ENCODE measurements at regions not wholly inside any gene's neighbourhood (a gene's known extent, or its start where the extent isn't known, plus 50 kb on each side); places are given as distances from the start of the nearest gene placed in this dataset.
"Not testable (repeated sequence)": the region's sequence is repeated elsewhere in the genome, so short reads cannot be mapped to it uniquely, and the experiment has no call there.

GRCh38 chr9:65432051-65432450 is 147.0 kb upstream of the FOXD4L5 start (continued):
- TF ChIP-seq REST (IDR thresholded peaks at IDR 0.05; ENCODE audit: low read depth) (no peak), SRF (IDR thresholded peaks at IDR 0.05; ENCODE audit: low read depth) (no peak), POLR2AphosphoS5 (IDR thresholded peaks at IDR 0.05; ENCODE audit: low read depth, low read length) (no peak), POLR2A (IDR thresholded peaks at IDR 0.05; ENCODE audit: borderline replicate concordance, extremely low read depth, insufficient read depth, insufficient read length) (no peak)

- Histone ChIP-seq H3K9ac (ENCODE audit: low read length) (no peak overlapping the region), H3K4me1 (ENCODE audit: control insufficient read depth in 1 of 2, insufficient read depth in 2 of 2, low read length in 2 of 2) (no peaks in the 10 kb centered on the region), H2AFZ (ENCODE audit: low read depth, low read length, poor library complexity, severe bottlenecking) (no peak overlapping the region), H3K4me3 (replicated peaks in 1 of 2; ENCODE audit: low read depth in 1 of 2, low read length in 2 of 2) (no peak overlapping the region), H3K27me3 (ENCODE audit: insufficient read depth, low read length) (no peaks in the 10 kb centered on the region), H3K27ac (ENCODE audit: low read depth, low read length) (no peak overlapping the region), H3K4me2 (ENCODE audit: low read length) (no peak overlapping the region), H3K9me3 (ENCODE audit: control insufficient read depth in 1 of 2, insufficient read depth in 1 of 2, low read depth in 1 of 2, low read length in 2 of 2) (no peaks in the 10 kb centered on the region), H3K9me2 (ENCODE audit: insufficient read depth) (no peaks in the 10 kb centered on the region), H3K79me2 (ENCODE audit: insufficient read depth, low read length) (no peaks in the 10 kb centered on the region), H3K36me3 (ENCODE audit: control insufficient read depth in 1 of 2, insufficient read depth in 2 of 2, low read length in 2 of 2) (no peaks in the 10 kb centered on the region), H4K20me1 (ENCODE audit: insufficient read depth) (no peaks in the 10 kb centered on the region)
- DNase-seq (ENCODE audit: low read depth, low spot score) (no peak), ATAC-seq (no peak)
- intact Hi-C loops (cut with micrococcal nuclease), result no loop called here
- CTCF ChIA-PET, result no interaction called here
- POLR2A ChIA-PET, result no interaction called here
- RAD21 ChIA-PET (ENCODE audit: low non-redundant PET in 1 of 2, low total read pairs in 2 of 2, uncharacterized antibody in 2 of 2, unreplicated experiment in 2 of 2), result no interaction called here
- BruUV-seq (replicated peaks), result no TSS peak
- TF ChIP-seq CEBPB (IDR thresholded peaks at IDR 0.05; ENCODE audit: low read depth) (no peak), SRF (IDR thresholded peaks at IDR 0.05; ENCODE audit: low read depth) (no peak), EZH2phosphoT487 (IDR thresholded peaks at IDR 0.05; ENCODE audit: borderline replicate concordance) (no peak), POLR2AphosphoS5 (IDR thresholded peaks at IDR 0.05; ENCODE audit: low read depth, low read length) (no peak), RAD21 (IDR thresholded peaks at IDR 0.05; ENCODE audit: low read depth) (no peak), ZFX (IDR thresholded peaks at IDR 0.05) (no peak), JUND (IDR thresholded peaks at IDR 0.05) (no peak), ZNF274 (IDR thresholded peaks at IDR 0.05; ENCODE audit: low read depth, low read length) (no peak)
Observed at GRCh38 chr9:65430221-65430620, 145.2 kb upstream of the FOXD4L5 start.

GRCh38 chr9:65427361-65427760 is 142.4 kb upstream of the FOXD4L5 start:
- H3K9me2 ChIP-seq (ENCODE audit: insufficient read depth); H3K27ac ChIP-seq (ENCODE audit: low read depth, low read length); DNase-seq (ENCODE audit: low read depth, low spot score); H3K9me3 ChIP-seq (ENCODE audit: control insufficient read depth in 1 of 2, insufficient read depth in 1 of 2, low read depth in 1 of 2, low read length in 2 of 2); intact Hi-C loops (cut with micrococcal nuclease); H3K4me2 ChIP-seq (ENCODE audit: low read length); BruUV-seq (replicated peaks); H3K79me2 ChIP-seq (ENCODE audit: insufficient read depth, low read length); H4K20me1 ChIP-seq (ENCODE audit: insufficient read depth); H3K4me1 ChIP-seq (ENCODE audit: control insufficient read depth in 1 of 2, insufficient read depth in 2 of 2, low read length in 2 of 2); H2AFZ ChIP-seq (ENCODE audit: low read depth, low read length, poor library complexity, severe bottlenecking); CTCF ChIA-PET; ATAC-seq; H3K27me3 ChIP-seq (ENCODE audit: insufficient read depth, low read length); RAD21 ChIA-PET (ENCODE audit: low non-redundant PET in 1 of 2, low total read pairs in 2 of 2, uncharacterized antibody in 2 of 2, unreplicated experiment in 2 of 2); H3K9ac ChIP-seq (ENCODE audit: low read length); H3K4me3 ChIP-seq (replicated peaks in 1 of 2; ENCODE audit: low read depth in 1 of 2, low read length in 2 of 2); POLR2A ChIA-PET; H3K36me3 ChIP-seq (ENCODE audit: control insufficient read depth in 1 of 2, insufficient read depth in 2 of 2, low read length in 2 of 2): not testable (repeated sequence)

- BruUV-seq (replicated peaks); H3K27ac ChIP-seq (ENCODE audit: low read depth, low read length); intact Hi-C loops (cut with micrococcal nuclease): not testable (repeated sequence)
Observed at GRCh38 chr9:65426813-65427212, 141.8 kb upstream of the FOXD4L5 start.

More at GRCh38 chr9:65426813-65427212, 141.8 kb upstream of the FOXD4L5 start:
- H3K4me2 ChIP-seq (ENCODE audit: low read length); H3K4me1 ChIP-seq (ENCODE audit: control insufficient read depth in 1 of 2, insufficient read depth in 2 of 2, low read length in 2 of 2); H3K79me2 ChIP-seq (ENCODE audit: insufficient read depth, low read length); H3K4me3 ChIP-seq (replicated peaks in 1 of 2; ENCODE audit: low read depth in 1 of 2, low read length in 2 of 2); H3K9me2 ChIP-seq (ENCODE audit: insufficient read depth); H3K36me3 ChIP-seq (ENCODE audit: control insufficient read depth in 1 of 2, insufficient read depth in 2 of 2, low read length in 2 of 2); H3K9ac ChIP-seq (ENCODE audit: low read length); H4K20me1 ChIP-seq (ENCODE audit: insufficient read depth); DNase-seq (ENCODE audit: low read depth, low spot score); H3K9me3 ChIP-seq (ENCODE audit: control insufficient read depth in 1 of 2, insufficient read depth in 1 of 2, low read depth in 1 of 2, low read length in 2 of 2); POLR2A ChIA-PET; H2AFZ ChIP-seq (ENCODE audit: low read depth, low read length, poor library complexity, severe bottlenecking); CTCF ChIA-PET; ATAC-seq; RAD21 ChIA-PET (ENCODE audit: low non-redundant PET in 1 of 2, low total read pairs in 2 of 2, uncharacterized antibody in 2 of 2, unreplicated experiment in 2 of 2); H3K27me3 ChIP-seq (ENCODE audit: insufficient read depth, low read length): not testable (repeated sequence)
